ENCODE measurements at regions not wholly inside any gene's neighbourhood (a gene's known extent, or its start where the extent isn't known, plus 50 kb on each side); places are given as distances from the start of the nearest gene placed in this dataset.
"Not testable (repeated sequence)": the region's sequence is repeated elsewhere in the genome, so short reads cannot be mapped to it uniquely, and the experiment has no call there.

- no peak overlapping the region for H3K27ac Mint-ChIP-seq
- Histone ChIP-seq H3K36me3 (ENCODE audit: control insufficient read depth in 2 of 3, insufficient read depth in 3 of 3, low read length in 3 of 3) (no peaks in the 10 kb centered on the region), H3K4me1 (ENCODE audit: control insufficient read depth in 2 of 2, insufficient read depth in 2 of 2, low read length in 2 of 2) (no peaks in the 10 kb centered on the region), H3K27ac (ENCODE audit: low read depth, low read length) (no peak overlapping the region), H3K27me3 (ENCODE audit: control insufficient read depth in 2 of 2, insufficient read depth in 2 of 2, low read length in 2 of 2) (no peaks in the 10 kb centered on the region), H3K9me3 (ENCODE audit: control insufficient read depth in 2 of 3, low read length in 3 of 3) (no peaks in the 10 kb centered on the region), H3K4me3 (ENCODE audit: low read length) (no peak overlapping the region)
- ChIA-PET CTCF (no interaction called here), POLR2A (no interaction called here)
- no peak for DNase-seq
- peaks cover 0 to 2% (median 0%) of the 10 kb centered on the region in 11 donors for H3K9me3 Mint-ChIP-seq
- intact Hi-C loops (cut with micrococcal nuclease): no loop called here
- ATAC-seq: no peak
- H3K36me3 Mint-ChIP-seq: no peaks in the 10 kb centered on the region
- H3K27me3 Mint-ChIP-seq: peaks cover 0 to 2% (median 0%) of the 10 kb centered on the region in 5 donors
- H3K4me3 Mint-ChIP-seq: no peak overlapping the region
- H3K4me1 Mint-ChIP-seq: no peaks in the 10 kb centered on the region
Measured at GRCh38 chr11:86737230-86737629, 63.1 kb upstream of the PRSS23 start.

GRCh38 chr11:86736291-86737143, 63.8 kb upstream of the PRSS23 start:
- no peak overlapping the region for H3K4me3 Mint-ChIP-seq
- peaks cover 0 to 2% (median 0%) of the 10 kb centered on the region in 5 donors for H3K27me3 Mint-ChIP-seq
- H3K27ac Mint-ChIP-seq: no peak overlapping the region
- Histone ChIP-seq H3K4me1 (ENCODE audit: control insufficient read depth in 2 of 2, insufficient read depth in 2 of 2, low read length in 2 of 2) (no peaks in the 10 kb centered on the region), H3K27ac (ENCODE audit: low read depth, low read length) (no peak overlapping the region), H3K4me3 (ENCODE audit: low read length) (no peak overlapping the region), H3K36me3 (ENCODE audit: control insufficient read depth in 2 of 3, insufficient read depth in 3 of 3, low read length in 3 of 3) (no peaks in the 10 kb centered on the region), H3K27me3 (ENCODE audit: control insufficient read depth in 2 of 2, insufficient read depth in 2 of 2, low read length in 2 of 2) (no peaks in the 10 kb centered on the region), H3K9me3 (ENCODE audit: control insufficient read depth in 2 of 3, low read length in 3 of 3) (no peaks in the 10 kb centered on the region)
- ChIA-PET POLR2A (no interaction called here), CTCF (no interaction called here)
- DNase-seq (no peak), ATAC-seq (no peak)
- H3K4me1 Mint-ChIP-seq: no peaks in the 10 kb centered on the region
- H3K9me3 Mint-ChIP-seq: peaks cover 0 to 2% (median 0%) of the 10 kb centered on the region in 11 donors
- no peaks in the 10 kb centered on the region for H3K36me3 Mint-ChIP-seq
- intact Hi-C loops (cut with micrococcal nuclease): no loop called here

DNA sequence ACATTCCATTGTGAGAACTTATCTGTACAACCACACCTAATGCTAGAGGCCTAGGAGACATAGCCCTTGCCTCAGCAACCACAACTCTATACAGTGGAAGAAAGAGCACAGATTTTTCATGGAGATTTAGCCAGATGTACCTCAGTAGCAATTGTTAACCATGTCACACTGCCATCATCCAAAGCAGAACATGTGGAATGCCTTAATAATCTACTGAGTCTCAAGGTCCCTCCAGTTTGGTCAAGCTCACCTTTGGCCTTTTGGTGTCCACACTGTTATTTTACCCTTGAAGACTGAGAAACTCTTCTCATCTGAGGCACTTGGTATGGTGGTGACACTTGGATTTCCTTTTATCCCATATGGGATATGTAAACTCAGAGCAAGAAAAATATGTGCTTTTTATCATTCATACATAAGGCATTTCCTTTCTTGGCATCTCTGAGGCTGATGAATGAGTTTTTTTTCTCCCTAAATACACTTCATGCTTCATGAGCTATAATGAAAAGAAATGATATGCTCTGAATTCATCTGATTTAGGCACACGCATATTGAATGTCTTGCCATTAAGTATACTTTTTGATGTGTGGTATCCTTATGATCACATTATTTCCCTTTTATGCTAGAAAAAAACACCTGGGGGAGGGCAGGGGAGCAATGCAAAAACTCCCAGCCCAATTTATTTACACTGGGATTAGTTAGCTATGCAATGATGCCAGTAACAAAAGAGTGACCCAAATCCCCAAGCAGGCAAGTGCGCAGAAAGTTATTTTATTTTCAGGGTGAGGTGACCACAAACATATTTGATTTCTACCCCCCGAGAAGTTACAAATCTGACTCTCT, 63.3 kb upstream of the ME3 start:
- ChIA-PET CTCF (no interaction called here), POLR2A (no interaction called here)
- intact Hi-C loops (cut with micrococcal nuclease): no loop called here
- H3K27ac ChIP-seq (ENCODE audit: low read depth, low read length): no peak overlapping the region
- H3K4me1 Mint-ChIP-seq: no peaks in the 10 kb centered on the region
- no peak overlapping the region for H3K4me3 ChIP-seq (ENCODE audit: low read length)
- no peak overlapping the region for H3K27ac Mint-ChIP-seq
- H3K36me3 Mint-ChIP-seq: peaks cover 0 to 4% (median 0%) of the 10 kb centered on the region in 5 donors
- no peaks in the 10 kb centered on the region for H3K27me3 ChIP-seq (ENCODE audit: control insufficient read depth in 2 of 2, insufficient read depth in 2 of 2, low read length in 2 of 2)
- H3K9me3 Mint-ChIP-seq: peaks cover 0 to 8% (median 0%) of the 10 kb centered on the region in 11 donors
- ATAC-seq (no peak), DNase-seq (no peak)
- no peaks in the 10 kb centered on the region for H3K4me1 ChIP-seq (ENCODE audit: control insufficient read depth in 2 of 2, insufficient read depth in 2 of 2, low read length in 2 of 2)
- no peak overlapping the region for H3K4me3 Mint-ChIP-seq
- H3K9me3 ChIP-seq (ENCODE audit: control insufficient read depth in 2 of 3, low read length in 3 of 3): no peaks in the 10 kb centered on the region
- peaks cover 0 to 2% (median 0%) of the 10 kb centered on the region in 5 donors for H3K27me3 Mint-ChIP-seq
- H3K36me3 ChIP-seq (ENCODE audit: control insufficient read depth in 2 of 3, insufficient read depth in 3 of 3, low read length in 3 of 3): no peaks in the 10 kb centered on the region

- intact Hi-C loops (cut with micrococcal nuclease); H3K27me3 ChIP-seq (ENCODE audit: control insufficient read depth in 2 of 2, insufficient read depth in 2 of 2, low read length in 2 of 2); H3K36me3 Mint-ChIP-seq; H3K4me3 Mint-ChIP-seq; H3K4me1 ChIP-seq (ENCODE audit: control insufficient read depth in 2 of 2, insufficient read depth in 2 of 2, low read length in 2 of 2); H3K4me1 Mint-ChIP-seq; H3K27ac ChIP-seq (ENCODE audit: low read depth, low read length); DNase-seq; H3K36me3 ChIP-seq (ENCODE audit: control insufficient read depth in 2 of 3, insufficient read depth in 3 of 3, low read length in 3 of 3); ATAC-seq; H3K27ac Mint-ChIP-seq; H3K9me3 ChIP-seq (ENCODE audit: control insufficient read depth in 2 of 3, low read length in 3 of 3); CTCF ChIA-PET; POLR2A ChIA-PET; H3K4me3 ChIP-seq (ENCODE audit: low read length): not testable (repeated sequence)
- H3K27me3 Mint-ChIP-seq: peaks cover 0 to 11% (median 3%) of the 10 kb centered on the region in 5 donors
- H3K9me3 Mint-ChIP-seq: peaks cover 0 to 16% (median 2%) of the 10 kb centered on the region in 11 donors
Measured at GRCh38 chr11:86732739-86733138, 60.3 kb upstream of the ME3 start.

GRCh38 chr11:86732286-86732685, 59.9 kb upstream of the ME3 start:
- H3K9me3 ChIP-seq (ENCODE audit: control insufficient read depth in 2 of 3, low read length in 3 of 3); intact Hi-C loops (cut with micrococcal nuclease); H3K4me1 Mint-ChIP-seq; CTCF ChIA-PET; H3K4me3 Mint-ChIP-seq; POLR2A ChIA-PET; ATAC-seq; H3K4me1 ChIP-seq (ENCODE audit: control insufficient read depth in 2 of 2, insufficient read depth in 2 of 2, low read length in 2 of 2); H3K27ac ChIP-seq (ENCODE audit: low read depth, low read length); H3K36me3 Mint-ChIP-seq; H3K36me3 ChIP-seq (ENCODE audit: control insufficient read depth in 2 of 3, insufficient read depth in 3 of 3, low read length in 3 of 3); DNase-seq; H3K4me3 ChIP-seq (ENCODE audit: low read length); H3K27ac Mint-ChIP-seq; H3K27me3 ChIP-seq (ENCODE audit: control insufficient read depth in 2 of 2, insufficient read depth in 2 of 2, low read length in 2 of 2): not testable (repeated sequence)
- Mint-ChIP-seq H3K27me3 (peaks cover 0 to 11% (median 3%) of the 10 kb centered on the region in 5 donors), H3K9me3 (peaks cover 0 to 16% (median 2%) of the 10 kb centered on the region in 11 donors)

DNA sequence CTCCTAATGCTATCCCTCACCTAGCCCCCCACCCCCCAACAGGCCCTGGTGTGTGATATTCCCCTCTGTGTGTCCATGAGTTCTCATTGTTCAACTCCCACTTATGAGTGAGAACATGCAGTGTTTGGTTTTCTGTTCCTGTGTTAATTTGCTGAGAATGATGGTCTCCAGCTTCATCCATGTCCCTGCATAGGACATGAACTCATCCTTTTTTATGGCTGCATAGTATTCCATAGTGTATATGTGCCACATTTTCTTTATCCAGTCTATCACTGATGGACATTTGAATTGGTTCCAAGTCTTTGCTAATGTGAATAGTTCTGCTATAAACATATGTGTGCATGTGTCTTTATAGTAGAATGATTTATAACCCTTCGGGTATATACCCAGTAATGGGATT, 57.2 kb upstream of the ME3 start:
- Mint-ChIP-seq H3K9me3 (peaks cover 0 to 16% (median 3%) of the 10 kb centered on the region in 11 donors), H3K27me3 (peaks cover 0 to 11% (median 2%) of the 10 kb centered on the region in 5 donors)
- H3K4me3 Mint-ChIP-seq; ATAC-seq; H3K36me3 ChIP-seq (ENCODE audit: control insufficient read depth in 2 of 3, insufficient read depth in 3 of 3, low read length in 3 of 3); POLR2A ChIA-PET; intact Hi-C loops (cut with micrococcal nuclease); H3K27ac Mint-ChIP-seq; H3K4me3 ChIP-seq (ENCODE audit: low read length); H3K9me3 ChIP-seq (ENCODE audit: control insufficient read depth in 2 of 3, low read length in 3 of 3); DNase-seq; H3K4me1 Mint-ChIP-seq; H3K27ac ChIP-seq (ENCODE audit: low read depth, low read length); CTCF ChIA-PET; H3K36me3 Mint-ChIP-seq; H3K27me3 ChIP-seq (ENCODE audit: control insufficient read depth in 2 of 2, insufficient read depth in 2 of 2, low read length in 2 of 2); H3K4me1 ChIP-seq (ENCODE audit: control insufficient read depth in 2 of 2, insufficient read depth in 2 of 2, low read length in 2 of 2): not testable (repeated sequence)

Data from naive thymus-derived CD4-positive, alpha-beta T cell (primary cell).